ENCODE measurements at regions not wholly inside any gene's neighbourhood (a gene's known extent, or its start where the extent isn't known, plus 50 kb on each side); places are given as distances from the start of the nearest gene placed in this dataset.

DNA sequence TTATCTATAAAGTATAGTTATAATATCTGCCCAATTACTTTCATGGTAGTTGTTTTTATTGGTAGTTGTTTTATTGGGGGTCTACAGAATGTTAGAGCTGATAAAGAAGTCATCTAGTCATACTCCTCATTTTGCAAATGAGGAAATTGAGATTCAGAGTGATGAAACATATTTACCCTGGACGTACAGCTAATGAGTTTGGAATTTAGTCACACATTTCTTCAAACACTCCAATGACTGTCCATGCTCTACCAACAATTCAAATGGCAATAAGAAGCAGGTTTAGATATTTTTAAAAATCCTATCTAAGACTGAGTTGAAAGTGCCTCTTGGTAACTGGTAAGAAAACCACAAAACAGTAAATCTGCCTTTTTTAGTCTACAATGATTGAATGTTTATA is 98.2 kb downstream of the MAGEC1 start:
- no peak for TF ChIP-seq EZH2 (IDR thresholded peaks at IDR 0.05; ENCODE audit: low read depth)
- TF ChIP-seq, protein P1, sequence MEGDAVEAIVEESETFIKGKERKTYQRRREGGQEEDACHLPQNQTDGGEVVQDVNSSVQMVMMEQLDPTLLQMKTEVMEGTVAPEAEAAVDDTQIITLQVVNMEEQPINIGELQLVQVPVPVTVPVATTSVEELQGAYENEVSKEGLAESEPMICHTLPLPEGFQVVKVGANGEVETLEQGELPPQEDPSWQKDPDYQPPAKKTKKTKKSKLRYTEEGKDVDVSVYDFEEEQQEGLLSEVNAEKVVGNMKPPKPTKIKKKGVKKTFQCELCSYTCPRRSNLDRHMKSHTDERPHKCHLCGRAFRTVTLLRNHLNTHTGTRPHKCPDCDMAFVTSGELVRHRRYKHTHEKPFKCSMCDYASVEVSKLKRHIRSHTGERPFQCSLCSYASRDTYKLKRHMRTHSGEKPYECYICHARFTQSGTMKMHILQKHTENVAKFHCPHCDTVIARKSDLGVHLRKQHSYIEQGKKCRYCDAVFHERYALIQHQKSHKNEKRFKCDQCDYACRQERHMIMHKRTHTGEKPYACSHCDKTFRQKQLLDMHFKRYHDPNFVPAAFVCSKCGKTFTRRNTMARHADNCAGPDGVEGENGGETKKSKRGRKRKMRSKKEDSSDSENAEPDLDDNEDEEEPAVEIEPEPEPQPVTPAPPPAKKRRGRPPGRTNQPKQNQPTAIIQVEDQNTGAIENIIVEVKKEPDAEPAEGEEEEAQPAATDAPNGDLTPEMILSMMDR (conservative IDR thresholded peaks at IDR 0.05): no peak

All from PC-9 (cell line).